GM19372 (cell line): ENCODE measurements at regions not wholly inside any gene's neighbourhood (a gene's known extent, or its start where the extent isn't known, plus 50 kb on each side); places are given as distances from the start of the nearest gene placed in this dataset.
"Not testable (repeated sequence)": the region's sequence is repeated elsewhere in the genome, so short reads cannot be mapped to it uniquely, and the experiment has no call there.

Experiments used
- ATAC-seq: cut with Tn5 transposase; IDR thresholded peaks from one replicate; pipeline ENCODE4 v1.9.1; 2021; ENCODE audit warnings: mild to moderate bottlenecking, low read depth, moderate library complexity; ENCODE audit not compliant: unreplicated experiment

GRCh38 chrX:65837875-65838549, 170.6 kb downstream of the MSN start:
- ATAC-seq: no peak

- no peak for ATAC-seq
Observed at GRCh38 chrX:65831268-65831667, 163.8 kb downstream of the MSN start.

GRCh38 chrX:65828599-65828998, 161.1 kb downstream of the MSN start:
- ATAC-seq: no peak

- not testable (repeated sequence) for ATAC-seq
Observed at GRCh38 chrX:65825226-65825625, 157.8 kb downstream of the MSN start.

- no peak for ATAC-seq
Observed at GRCh38 chrX:65821721-65822496, 154.5 kb downstream of the MSN start.

GRCh38 chrX:65819983-65820382, 152.5 kb downstream of the MSN start:
- not testable (repeated sequence) for ATAC-seq

GRCh38 chrX:65813245-65813644, 145.8 kb downstream of the MSN start:
- ATAC-seq: no peak

- no peak for ATAC-seq
Observed at GRCh38 chrX:65811558-65812228, 144.2 kb downstream of the MSN start.
